C4-2B (cell line): ENCODE measurements at regions not wholly inside any gene's neighbourhood (a gene's known extent, or its start where the extent isn't known, plus 50 kb on each side); places are given as distances from the start of the nearest gene placed in this dataset.
"Not testable (repeated sequence)": the region's sequence is repeated elsewhere in the genome, so short reads cannot be mapped to it uniquely, and the experiment has no call there.

ENCODE experiments used
- H3K27ac ChIP-seq: fragments of 450-650 bp; 2 replicates; pipeline ENCODE4 v1.5.1; 2017
- CTCF ChIP-seq: fragments of 450-650 bp; conservative IDR thresholded peaks from 2 replicates; pipeline ENCODE4 v1.5.1; 2017; ENCODE audit warnings: mild to moderate bottlenecking
- ZFX ChIP-seq: fragments of 450-650 bp; IDR thresholded peaks from 2 replicates; pipeline ENCODE4 v1.6.1; 2017

- TF ChIP-seq CTCF: no peak
- TF ChIP-seq ZFX: no peak
- H3K27ac ChIP-seq: no peak overlapping the region
Observed at GRCh38 chr3:132124096-132124495, 89.3 kb upstream of the CPNE4 start.

GRCh38 chr3:132124651-132125284 lies 90.0 kb upstream of the CPNE4 start:
- H3K27ac ChIP-seq: no peak overlapping the region
- TF ChIP-seq ZFX (no peak), CTCF (no peak)

GRCh38 chr3:132134611-132135010 lies 99.8 kb upstream of the CPNE4 start:
- no peak overlapping the region for H3K27ac ChIP-seq
- no peak for TF ChIP-seq CTCF
- TF ChIP-seq ZFX: no peak

- no peak for TF ChIP-seq ZFX
- no peak for TF ChIP-seq CTCF
- no peak overlapping the region for H3K27ac ChIP-seq
Observed at GRCh38 chr3:132135628-132136333, 101.0 kb upstream of the CPNE4 start.

GRCh38 chr3:132136334-132136716 lies 101.5 kb upstream of the CPNE4 start:
- H3K27ac ChIP-seq: no peak overlapping the region
- no peak for TF ChIP-seq ZFX
- no peak for TF ChIP-seq CTCF

- not testable (repeated sequence) for H3K27ac ChIP-seq
Observed at GRCh38 chr3:132136902-132137301, 102.1 kb upstream of the CPNE4 start.

- TF ChIP-seq ZFX (no peak), CTCF (no peak)
- no peak overlapping the region for H3K27ac ChIP-seq
Observed at GRCh38 chr3:132145833-132146232, 111.0 kb upstream of the CPNE4 start.

GRCh38 chr3:132154619-132155018 lies 119.8 kb upstream of the CPNE4 start:
- H3K27ac ChIP-seq: no peak overlapping the region
- TF ChIP-seq ZFX (no peak), CTCF (no peak)
